GM21390 (cell line): ENCODE measurements at regions not wholly inside any gene's neighbourhood (a gene's known extent, or its start where the extent isn't known, plus 50 kb on each side); places are given as distances from the start of the nearest gene placed in this dataset.
"Not testable (repeated sequence)": the region's sequence is repeated elsewhere in the genome, so short reads cannot be mapped to it uniquely, and the experiment has no call there.

Experiments
- ATAC-seq: cut with Tn5 transposase; IDR thresholded peaks from one replicate; pipeline ENCODE4 v1.9.1; 2021; ENCODE audit not compliant: unreplicated experiment

DNA sequence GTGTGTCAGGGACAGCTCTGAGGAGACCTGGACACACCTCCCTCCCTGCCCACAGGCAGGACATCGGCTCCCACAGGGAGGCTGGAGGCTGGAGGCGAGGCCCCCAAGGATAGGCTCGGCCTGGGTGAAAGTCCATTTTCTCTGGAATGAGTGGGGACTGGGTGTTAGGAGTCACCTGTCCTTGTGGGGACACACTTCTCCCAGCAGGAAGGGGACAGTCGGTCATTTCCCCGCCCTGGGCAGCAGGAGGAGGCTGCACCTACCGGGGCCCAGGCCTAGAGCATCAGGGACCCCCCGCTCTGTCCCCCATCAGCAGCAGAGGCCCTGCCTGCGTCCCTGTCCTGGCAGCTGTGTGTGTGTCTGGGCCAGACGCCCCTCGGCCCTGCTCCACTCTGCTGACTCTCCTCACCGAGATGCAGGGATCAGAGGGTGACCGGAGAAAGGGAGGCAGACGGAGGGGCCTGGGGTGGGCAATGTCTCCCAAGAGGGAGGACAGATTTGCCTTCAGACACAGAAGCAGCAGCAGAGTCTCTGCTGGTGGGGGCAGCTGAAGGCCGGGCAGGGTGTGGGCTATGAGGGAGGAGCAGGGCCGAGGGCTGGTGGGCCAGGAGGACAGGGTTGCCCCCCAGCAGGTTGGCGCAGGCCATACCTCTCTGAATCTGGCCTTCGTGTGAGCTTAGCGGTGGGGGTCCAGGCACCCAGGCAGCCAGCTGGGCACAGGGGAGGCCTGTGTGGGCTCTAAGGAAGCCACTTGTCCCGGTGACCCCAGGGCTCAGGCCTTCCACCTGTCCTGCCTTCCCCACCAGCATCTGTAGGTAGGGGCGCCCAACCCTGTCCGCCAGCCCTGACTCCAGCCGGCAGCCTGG lies 125.7 kb upstream of the NKX1-1 start:
- no peak for ATAC-seq

DNA sequence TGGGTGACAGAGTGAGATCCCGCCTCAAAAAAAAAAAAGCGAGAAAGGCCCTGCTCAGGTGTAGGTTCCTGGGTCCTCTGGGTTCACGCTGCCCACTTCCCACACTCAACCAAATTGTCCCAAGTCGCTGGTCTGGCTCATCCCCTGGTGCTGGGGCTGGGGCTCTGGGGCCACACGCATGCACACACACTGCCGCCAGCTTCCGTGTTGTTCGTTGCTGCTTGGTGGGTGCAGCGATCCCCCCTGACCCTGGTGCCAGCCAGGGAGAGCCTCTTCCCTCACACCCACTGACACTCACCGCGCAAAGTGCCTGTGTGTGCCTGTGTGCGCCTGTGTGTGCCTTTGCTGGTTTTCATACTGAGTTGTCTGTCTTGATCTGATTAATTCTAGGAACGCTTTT lies 124.1 kb upstream of the NKX1-1 start:
- no peak for ATAC-seq

GRCh38 chr4:1524761-1525160 lies 118.5 kb upstream of the NKX1-1 start:
- ATAC-seq, result no peak

GRCh38 chr4:1523907-1524636 lies 117.8 kb upstream of the NKX1-1 start:
- ATAC-seq, result no peak

DNA sequence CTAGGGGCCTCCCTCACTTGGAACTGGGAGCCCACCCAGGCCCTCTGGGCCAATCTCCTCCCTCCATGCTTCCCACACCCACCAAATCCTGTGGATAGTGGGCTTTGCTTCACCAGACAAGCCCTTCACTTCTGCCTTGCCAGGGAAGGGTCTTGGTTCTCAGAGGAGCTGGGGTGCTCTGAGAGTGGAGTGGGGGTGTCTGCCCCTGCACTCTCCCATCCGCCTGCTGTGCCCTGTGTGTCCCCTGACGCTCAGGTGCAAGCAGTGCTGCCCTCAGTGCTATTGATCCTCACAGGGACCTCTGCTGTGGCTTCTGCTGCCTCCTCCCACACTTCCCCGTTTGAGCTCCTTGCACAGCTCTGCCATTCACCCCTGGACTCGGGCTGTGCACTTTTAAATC lies 117.3 kb upstream of the NKX1-1 start:
- no peak for ATAC-seq

DNA sequence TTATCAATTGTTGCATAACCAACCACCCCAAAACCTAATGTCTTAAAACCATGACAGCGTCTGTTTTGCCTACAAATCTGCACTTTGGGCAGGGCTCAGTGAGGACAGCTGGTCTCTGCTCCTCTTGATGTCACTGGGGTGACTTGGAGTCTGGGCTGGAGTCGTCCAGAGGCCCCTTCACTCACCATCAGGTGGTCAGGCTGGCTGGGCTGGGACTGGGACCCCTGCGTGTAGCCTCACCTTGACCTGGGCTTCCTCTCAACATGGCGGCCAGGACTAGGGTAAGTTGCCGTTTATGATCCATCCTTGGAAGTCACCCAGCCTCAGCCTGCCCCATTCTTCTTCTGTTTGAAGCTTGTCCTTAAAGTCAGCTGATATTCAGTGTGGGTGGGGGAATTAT lies 116.8 kb upstream of the NKX1-1 start:
- no peak for ATAC-seq

DNA sequence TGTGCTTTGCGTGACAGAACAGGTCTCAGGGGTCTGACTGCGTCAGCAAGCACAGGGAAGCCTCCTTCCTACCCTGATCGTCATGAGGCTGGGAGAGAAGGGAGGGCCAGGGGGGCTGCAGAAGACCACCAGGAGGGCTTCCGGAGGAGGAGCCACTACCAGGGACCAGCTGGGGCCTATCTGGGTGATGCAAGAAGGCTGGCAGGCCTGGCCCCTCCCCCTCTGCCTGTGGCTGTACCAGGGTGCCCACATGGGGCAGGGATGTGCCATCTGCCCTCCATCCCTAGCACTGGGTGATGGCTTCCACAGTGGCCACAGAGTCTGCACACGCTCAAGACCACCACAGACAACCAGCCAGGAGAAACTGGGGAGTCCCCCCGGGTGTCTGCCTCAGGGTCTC lies 116.4 kb upstream of the NKX1-1 start:
- no peak for ATAC-seq

- ATAC-seq, result no peak
These were observed 115.6 kb upstream of the NKX1-1 start for GRCh38 chr4:1521821-1522361.

DNA sequence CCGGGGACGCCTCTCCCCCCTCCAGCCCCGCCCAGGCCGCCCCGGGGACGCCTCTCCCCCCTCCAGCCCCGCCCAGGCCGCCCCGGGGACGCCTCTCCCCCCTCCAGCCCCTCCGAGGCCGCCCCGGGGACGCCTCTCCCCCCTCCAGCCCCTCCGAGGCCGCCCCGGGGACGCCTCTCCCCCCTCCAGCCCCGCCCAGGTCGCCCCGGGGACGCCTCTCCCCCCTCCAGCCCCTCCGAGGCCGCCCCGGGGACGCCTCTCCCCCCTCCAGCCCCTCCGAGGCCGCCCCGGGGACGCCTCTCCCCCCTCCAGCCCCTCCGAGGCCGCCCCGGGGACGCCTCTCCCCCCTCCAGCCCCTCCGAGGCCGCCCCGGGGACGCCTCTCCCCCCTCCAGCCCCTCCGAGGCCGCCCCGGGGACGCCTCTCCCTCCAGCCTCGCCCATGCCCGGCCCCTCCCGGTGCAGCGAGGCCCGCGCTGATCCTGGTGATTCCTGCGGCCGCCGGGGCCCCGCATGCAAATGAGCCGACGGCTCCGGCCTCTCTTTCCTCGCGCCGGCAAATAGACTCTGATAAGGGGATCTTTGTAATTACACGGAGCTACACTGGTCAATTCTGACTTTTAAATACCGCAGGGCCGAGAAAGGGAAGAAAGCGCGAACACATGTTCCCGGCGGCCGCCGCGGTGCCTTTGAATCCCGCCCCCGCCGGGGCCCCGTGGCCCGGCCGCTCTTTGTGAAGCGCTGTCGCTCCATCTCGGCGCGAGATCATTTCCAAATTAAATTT lies 114.7 kb upstream of the NKX1-1 start:
- not testable (repeated sequence) for ATAC-seq

DNA sequence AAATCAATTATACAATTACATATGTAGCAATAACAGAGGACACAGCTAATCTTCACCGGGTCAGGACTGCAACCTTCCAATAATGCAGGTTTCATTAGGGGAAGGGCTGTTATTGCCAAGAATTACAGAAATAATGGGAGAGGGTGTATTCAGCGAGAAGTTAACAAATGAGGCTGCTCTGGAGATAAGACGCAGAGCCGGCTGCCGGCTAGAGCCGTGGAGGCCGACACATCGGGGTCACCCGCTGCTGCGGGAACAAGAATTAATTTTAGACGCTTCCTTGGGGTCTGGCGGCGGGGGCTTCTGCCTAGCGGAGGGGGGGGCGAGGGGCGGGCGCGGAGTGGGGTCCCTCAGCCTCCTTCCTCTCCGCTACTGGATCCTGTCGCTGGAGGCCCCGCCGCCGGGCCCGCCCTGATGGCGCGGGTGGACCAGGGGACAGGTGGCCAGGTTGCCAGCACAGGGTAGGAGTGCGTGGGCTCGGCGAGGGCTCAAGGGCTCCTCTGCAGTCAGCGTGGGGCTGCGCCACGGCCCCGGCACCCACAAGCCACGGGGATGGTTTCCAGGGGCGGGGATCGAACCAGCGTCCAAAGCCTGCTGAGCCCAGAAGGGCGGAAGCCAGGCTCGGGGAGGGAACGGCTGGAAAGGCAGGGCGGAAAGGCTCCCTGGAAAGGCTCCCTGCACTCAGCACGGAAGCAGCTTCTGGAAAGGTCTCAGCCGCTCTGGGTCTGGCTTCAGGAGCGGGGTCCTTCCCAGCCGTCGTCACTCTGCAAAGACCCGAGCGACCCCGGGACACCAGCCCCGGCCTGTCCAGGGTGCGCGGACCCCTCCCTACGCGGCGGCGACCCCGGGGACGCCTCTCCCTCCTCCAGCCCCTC lies 113.8 kb upstream of the NKX1-1 start:
- ATAC-seq, result no peak

DNA sequence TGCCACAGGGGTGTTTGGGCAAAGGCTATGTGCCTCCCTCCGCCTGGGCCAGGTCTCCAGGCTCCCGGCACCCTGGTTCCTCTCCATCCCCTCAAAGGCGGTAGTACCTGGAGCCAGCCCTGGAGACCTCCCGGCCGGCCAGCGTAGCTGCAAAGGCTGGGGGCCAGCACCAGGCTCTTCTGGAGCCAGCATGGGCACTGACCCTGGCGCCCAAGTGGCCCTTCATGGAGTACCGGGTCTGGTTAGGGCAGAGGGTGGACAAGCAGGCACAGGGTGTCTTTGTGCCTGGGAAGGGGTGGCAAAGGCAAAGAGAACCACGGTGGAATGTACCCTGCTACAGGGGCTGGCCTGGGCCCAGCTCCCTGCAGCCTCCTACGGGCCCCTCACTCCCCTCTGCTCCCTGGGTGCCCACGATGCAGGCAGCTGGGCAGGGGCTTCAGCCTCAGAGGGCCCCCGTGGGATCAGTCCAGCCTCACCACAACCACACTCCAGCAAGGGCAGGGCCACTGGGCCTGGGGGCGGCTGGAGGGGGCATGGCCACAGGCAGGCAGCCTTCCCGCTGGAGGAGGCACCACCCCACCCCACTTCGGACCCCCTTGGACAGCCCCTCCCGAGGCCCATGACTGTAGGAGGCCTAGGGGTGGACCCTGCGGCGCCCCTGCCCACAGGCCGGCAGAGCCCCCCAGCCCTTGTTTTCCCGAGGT lies 112.9 kb upstream of the NKX1-1 start:
- no peak for ATAC-seq

- no peak for ATAC-seq
These were observed 111.6 kb upstream of the NKX1-1 start for GRCh38 chr4:1517592-1518411.

GRCh38 chr4:1516881-1517480 lies 110.7 kb upstream of the NKX1-1 start:
- no peak for ATAC-seq

GRCh38 chr4:1516261-1516660 lies 110.0 kb upstream of the NKX1-1 start:
- no peak for ATAC-seq

GRCh38 chr4:1515763-1516162 lies 109.5 kb upstream of the NKX1-1 start:
- ATAC-seq, result no peak

- no peak for ATAC-seq
These were observed 108.9 kb upstream of the NKX1-1 start for GRCh38 chr4:1515156-1515555.

DNA sequence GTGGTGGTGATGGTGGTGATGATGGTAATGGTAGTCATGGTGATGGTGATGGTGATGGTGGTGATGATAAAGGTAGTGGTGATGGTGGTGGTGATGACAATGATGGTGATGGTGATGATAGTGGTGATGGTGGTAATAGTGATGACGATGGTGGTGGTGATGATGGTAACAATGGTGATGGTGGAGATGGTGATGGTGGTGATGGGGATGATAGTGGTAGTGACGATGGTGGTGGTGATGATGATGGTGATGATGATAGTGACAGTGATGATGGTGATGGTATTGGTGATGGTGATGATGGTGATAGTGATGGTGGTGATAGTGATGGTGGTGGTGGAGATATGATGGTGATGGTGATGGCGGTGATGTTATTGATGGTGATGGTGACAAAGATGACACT lies 108.4 kb upstream of the NKX1-1 start:
- no peak for ATAC-seq

DNA sequence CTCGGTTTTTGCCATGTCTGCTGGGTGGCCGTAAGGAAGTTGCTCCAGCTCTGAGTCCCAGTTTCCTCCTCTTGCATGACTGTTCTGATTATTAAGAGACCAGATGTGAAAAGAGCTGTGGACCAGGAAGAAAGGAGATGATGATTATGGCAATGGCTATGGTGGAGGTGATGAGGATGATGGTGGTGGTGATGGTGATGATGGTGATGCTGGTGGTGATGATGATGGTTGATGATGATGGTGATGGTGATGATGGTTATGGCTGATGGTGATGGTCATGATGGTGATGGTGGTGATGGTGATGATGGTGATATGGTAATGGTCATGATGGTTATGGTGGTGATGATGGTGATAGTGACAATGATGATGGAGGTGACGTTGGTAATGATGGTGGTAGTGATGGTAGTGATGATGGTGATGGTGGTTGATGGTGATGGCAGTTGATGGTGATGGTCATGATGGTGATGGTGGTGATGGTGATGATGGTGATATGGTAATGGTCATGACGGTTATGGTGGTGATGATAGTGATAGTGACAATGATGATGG lies 107.8 kb upstream of the NKX1-1 start:
- no peak for ATAC-seq
